COR-L47 (cell line): ENCODE measurements at regions not wholly inside any gene's neighbourhood (a gene's known extent, or its start where the extent isn't known, plus 50 kb on each side); places are given as distances from the start of the nearest gene placed in this dataset.
A peak's percentile ranks its signal among the peaks of the same experiment; 100 is the strongest.

ENCODE experiments used
- DNase-seq: peaks from one replicate; lab custom pipeline; 2025; lab: John Stamatoyannopoulos, UW

- peak; percentile 21 for DNase-seq
These were observed 203.9 kb downstream of the TLE3 start for GRCh38 chr15:69893863-69894262.

DNA sequence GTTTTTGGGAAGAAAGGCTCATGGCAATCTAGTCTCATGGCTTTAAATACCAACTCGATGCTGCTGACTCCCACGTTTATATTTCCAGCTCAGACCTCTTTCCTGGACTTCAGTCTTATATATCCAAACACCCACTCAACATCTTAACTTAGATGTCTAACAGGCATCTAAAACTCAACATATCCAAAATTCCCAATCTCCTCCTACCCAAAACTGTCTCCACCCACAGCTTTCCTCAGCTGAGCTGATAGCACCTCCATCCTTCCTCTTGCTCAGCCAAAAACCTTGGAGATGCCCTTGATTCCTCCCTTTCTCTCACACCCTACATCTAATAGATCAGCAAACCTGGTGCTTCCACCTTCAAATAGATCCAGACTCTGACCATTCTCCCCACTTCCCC is 202.5 kb downstream of the TLE3 start:
- no peak for DNase-seq

DNA sequence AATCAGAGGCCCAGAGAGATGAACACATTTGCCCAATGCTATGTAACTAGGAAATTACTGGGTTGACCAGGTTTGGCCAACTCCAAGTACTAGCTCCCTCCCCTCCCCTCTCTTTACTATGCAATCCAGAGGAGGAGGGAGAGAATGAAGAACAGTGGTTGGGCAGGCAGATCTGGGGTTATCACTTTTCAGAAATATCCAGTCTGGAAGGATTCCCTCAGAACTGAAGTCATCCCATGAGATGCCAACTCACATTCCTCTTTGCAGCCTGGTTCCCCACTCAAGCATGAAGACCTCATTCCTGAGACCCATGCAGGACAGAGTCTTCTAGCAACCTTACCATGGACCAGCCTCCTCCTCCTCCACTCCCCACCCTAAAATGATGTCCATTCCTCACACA is 201.1 kb downstream of the TLE3 start:
- DNase-seq = no peak

GRCh38 chr15:69897061-69897460 is 200.7 kb downstream of the TLE3 start:
- no peak for DNase-seq

- no peak for DNase-seq
These were observed 200.1 kb downstream of the TLE3 start for GRCh38 chr15:69897471-69898237.

DNA sequence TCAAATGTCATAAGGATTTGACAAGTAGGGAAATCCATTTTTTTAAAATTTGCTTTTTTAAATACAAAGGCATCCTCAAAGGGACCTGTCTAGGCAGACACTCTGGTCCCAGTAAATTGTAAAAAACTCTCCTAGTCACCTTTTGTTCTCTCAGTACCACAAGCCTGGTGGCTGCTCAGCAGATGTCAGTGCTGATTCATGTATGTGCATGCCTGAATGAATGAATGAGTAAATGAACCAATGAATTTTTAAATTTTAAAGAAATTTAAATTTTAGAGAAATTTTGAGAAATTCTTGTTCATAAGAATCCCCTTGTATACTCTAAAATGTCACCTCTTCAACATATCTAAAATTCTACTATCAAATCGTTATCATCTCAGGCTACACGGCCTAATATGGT is 199.5 kb downstream of the TLE3 start:
- DNase-seq = no peak

DNA sequence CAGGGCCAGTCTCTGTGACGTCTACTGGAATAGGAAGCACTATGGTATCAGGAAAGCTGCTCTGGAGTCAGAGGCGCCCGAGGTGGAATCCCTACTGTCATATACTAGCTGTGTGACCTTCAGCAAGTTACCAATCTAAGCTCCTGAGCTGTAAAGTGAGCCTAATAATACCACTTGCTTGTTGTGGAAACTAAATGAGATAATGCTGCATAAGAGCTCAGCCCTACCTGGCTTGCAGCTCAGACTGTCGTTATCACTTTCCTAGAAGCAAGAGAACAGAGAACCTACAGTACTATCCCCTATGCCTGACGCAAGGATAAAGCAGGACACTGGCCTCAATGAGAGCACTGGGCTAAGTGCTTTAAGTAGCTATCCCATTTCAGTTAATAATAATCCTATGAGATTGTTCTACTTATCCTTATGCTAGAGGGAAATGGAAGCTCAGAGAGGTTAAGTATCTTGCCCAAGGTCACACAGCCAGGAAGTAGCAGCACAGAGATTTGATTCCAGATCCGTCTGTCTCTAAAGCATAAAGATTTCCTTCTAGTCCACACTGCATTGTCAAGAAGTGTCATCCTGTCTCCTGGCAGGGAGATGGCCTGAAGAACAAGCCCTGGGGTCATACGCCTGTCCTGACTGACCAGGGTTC is 195.2 kb downstream of the TLE3 start:
- DNase-seq = no peak

- no peak for DNase-seq
These were observed 193.9 kb downstream of the TLE3 start for GRCh38 chr15:69903470-69904469.

GRCh38 chr15:69906256-69907185 is 191.2 kb downstream of the TLE3 start:
- no peak for DNase-seq

DNA sequence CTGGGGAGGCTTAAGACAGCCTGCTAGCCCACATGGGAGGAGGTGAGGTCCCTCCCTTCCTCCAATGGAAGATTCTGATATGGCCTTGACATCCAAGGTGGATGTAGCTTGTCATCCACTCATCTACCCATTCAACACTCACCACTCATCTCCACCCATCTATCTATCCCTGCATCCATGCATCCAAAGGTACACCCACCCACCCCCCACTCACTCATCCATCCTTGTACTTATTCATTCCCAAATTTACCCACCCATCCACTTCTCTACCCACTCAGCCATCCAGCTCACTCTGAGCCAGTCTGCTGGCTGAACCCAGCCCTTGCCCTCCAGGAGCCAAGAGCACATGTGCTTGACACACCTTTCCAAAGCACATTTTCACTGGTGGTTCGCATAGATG is 189.7 kb downstream of the TLE3 start:
- DNase-seq = no peak

DNA sequence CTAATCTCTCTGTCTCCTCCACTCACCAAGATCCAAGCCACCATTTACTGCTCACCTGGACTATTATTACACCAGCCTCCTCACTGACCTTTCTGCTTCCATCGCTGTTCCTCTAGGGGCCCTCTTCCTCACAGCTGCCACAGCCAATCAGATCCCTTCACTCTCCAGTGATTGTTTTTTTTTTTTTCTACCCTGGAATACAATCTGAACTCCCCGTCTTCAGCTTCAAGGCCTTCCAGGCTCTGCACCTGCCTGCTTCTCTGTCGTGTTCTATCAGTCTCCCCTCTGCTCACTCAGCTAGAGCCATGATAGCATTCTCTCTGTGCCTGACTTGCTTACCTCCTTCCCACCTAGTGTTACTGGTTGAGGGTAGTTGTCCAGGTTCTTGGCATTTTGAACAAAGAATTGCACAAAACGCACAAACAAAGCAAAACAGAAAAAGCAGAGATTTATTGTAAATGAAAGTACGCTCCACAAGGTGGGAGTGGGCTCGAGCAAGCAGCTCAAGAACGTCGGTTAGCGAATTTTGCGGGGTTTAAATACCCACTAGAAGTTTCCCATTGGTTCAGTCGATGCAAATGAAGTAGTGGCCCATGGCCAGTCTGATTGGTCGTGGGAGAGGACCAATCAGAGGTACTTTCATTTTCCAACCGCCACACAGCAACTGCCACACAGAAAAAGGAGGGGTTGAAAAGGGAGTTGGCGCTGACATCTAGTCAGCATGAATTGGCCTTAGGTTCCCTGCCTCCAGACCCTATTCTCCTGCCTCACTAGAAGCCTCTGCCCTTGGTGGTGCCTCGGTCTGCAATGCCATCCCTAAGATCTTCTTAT is 188.9 kb downstream of the TLE3 start:
- no peak for DNase-seq

- DNase-seq = no peak
These were observed 187.8 kb downstream of the TLE3 start for GRCh38 chr15:69909719-69910444.

- DNase-seq = no peak
These were observed 187.2 kb downstream of the TLE3 start for GRCh38 chr15:69910514-69910913.

DNA sequence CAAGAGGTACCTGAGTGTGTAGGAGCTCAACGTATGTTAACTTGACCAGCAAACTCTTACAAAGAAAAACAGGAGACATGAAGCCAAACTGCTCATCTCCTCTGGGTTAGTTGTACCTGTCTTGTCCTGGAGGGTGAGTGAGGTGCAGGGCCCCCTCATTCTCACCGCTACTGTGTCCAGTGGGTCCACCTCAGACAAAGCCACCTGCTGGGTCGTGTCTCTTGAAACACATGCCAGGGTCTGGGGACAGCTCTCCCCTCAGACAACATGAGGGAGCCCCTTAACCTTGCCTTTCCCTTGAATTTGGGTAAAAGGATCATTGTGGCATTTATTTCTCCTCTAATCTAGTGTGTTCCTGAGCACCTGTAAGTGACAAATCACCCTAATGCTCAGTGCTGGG is 185.6 kb downstream of the TLE3 start:
- no peak for DNase-seq

DNA sequence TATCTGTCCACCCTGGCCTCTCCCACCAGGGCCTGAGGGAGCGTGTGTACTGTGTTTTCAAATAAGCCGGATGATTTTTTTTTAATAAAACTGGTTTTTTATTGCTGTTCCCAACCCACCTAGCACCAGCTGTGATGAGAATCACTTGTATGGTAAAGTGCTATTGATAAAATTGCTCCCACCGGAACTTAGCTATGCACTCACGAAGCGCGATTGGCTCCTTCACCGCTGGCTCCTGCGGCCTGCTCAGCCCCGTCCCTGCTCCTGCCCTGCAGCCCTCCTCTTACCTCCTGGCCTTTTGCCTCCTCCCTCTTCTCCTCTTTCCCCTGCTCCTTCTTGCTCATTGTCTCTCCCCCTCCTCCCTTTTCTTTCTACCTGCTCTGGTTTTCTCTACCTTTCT is 183.7 kb downstream of the TLE3 start:
- DNase-seq = no peak

GRCh38 chr15:69914960-69915359 is 182.8 kb downstream of the TLE3 start:
- no peak for DNase-seq

DNA sequence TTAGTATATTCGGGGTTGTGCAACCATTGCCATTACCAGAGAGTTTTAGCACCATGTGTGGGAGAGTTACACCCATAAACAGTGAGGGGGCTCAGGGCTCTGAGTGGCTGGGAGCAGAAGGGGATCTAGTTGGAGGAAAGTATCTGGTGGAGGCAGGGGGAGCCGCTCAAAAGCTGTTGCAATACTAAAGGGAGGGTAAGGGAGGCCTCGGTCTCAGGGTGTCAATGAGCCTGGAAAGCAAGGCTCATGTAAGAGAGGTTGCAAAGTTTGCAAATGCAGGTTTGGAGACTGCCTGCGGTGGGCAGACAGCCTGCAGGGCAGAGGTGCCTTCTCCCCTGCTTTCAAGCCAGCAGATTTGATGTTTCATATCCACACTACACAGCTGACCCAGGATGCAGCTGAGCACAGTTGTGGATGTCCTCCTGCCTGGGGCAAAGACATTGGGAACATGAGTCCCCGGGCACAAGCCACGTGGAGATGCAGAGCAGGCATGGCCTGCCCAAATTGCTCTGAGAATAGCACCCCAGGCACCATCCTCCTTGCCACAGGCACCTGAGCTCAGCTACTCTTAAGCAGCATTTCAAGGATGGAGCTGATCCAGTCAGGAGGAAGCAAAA is 181.4 kb downstream of the TLE3 start:
- no peak for DNase-seq

- no peak for DNase-seq
These were observed 180.7 kb downstream of the TLE3 start for GRCh38 chr15:69917056-69917455.

DNA sequence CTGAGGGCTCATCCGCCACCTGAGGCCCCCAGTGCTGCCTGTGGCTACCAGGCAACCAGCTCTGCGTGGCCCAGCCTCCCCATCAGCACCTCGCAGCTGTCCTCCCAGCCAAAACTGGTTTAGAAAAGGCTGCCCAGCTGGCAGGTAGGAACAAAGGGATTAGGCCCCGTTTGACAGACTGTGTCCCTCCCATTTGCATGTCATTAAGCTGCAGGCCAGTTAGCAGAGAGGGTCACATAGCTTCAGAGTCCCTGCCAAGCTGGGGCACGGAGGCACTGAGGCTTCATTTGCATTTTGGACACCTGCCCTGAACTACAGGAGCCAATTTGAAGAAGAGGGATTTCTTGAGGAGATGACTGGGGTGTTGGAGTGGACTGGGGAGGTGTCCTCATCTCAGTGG is 177.9 kb downstream of the TLE3 start:
- no peak for DNase-seq
